ENCODE measurements at regions not wholly inside any gene's neighbourhood (a gene's known extent, or its start where the extent isn't known, plus 50 kb on each side); places are given as distances from the start of the nearest gene placed in this dataset.

GRCh38 chr9:32136700-32137339 lies 247.6 kb upstream of the ACO1 start (continued):
- TF ChIP-seq ZNF20 (CRISPR knock-in tag; IDR thresholded peaks at IDR 0.05) (no peak), RARG (CRISPR knock-in tag; IDR thresholded peaks at IDR 0.05; ENCODE audit: low read depth) (no peak), RBFOX2 (IDR thresholded peaks at IDR 0.05; ENCODE audit: low read depth, low read length) (no peak), ZNF7 (CRISPR knock-in tag; IDR thresholded peaks at IDR 0.05) (no peak), NR3C1 (CRISPR knock-in tag; IDR thresholded peaks at IDR 0.05) (no peak), SOX5 (CRISPR knock-in tag; IDR thresholded peaks at IDR 0.05; ENCODE audit: borderline replicate concordance) (peak; percentile 85), TRIM24 (CRISPR knock-in tag; IDR thresholded peaks at IDR 0.05) (0 out of 2 replicates have a peak, but pooled peaks have one; percentile 48), SIX1 (CRISPR knock-in tag; IDR thresholded peaks at IDR 0.05; ENCODE audit: borderline replicate concordance) (peak; percentile 83; the same call in 1 of the 2 replicates), HNRNPK (IDR thresholded peaks at IDR 0.05; ENCODE audit: low read depth, low read length, poor library complexity, severe bottlenecking) (no peak), ZNF232 (CRISPR knock-in tag; IDR thresholded peaks at IDR 0.05; ENCODE audit: borderline replicate concordance) (no peak), ZNF550 (CRISPR knock-in tag; IDR thresholded peaks at IDR 0.05; ENCODE audit: borderline replicate concordance) (no peak), ATF1 (CRISPR knock-in tag; IDR thresholded peaks at IDR 0.05) (peak; percentile 61), ZNF790 (CRISPR knock-in tag; IDR thresholded peaks at IDR 0.05; ENCODE audit: borderline replicate concordance) (no peak), ARID4A (CRISPR knock-in tag; IDR thresholded peaks at IDR 0.05; ENCODE audit: borderline replicate concordance) (no peak; the same call in 1 of the 2 replicates), ZBTB49 (CRISPR knock-in tag; IDR thresholded peaks at IDR 0.05; ENCODE audit: borderline replicate concordance) (no peak), DMAP1 (CRISPR knock-in tag; IDR thresholded peaks at IDR 0.05) (no peak), IKZF5 (CRISPR knock-in tag; IDR thresholded peaks at IDR 0.05) (peak; percentile 93), HNRNPLL (IDR thresholded peaks at IDR 0.05; ENCODE audit: low read depth, low read length, poor library complexity, severe bottlenecking) (no peak), RBM39 (IDR thresholded peaks at IDR 0.05; ENCODE audit: low read depth, low read length, poor library complexity, severe bottlenecking) (no peak), PLRG1 (conservative IDR thresholded peaks at IDR 0.05) (no peak), ZNF746 (CRISPR knock-in tag; IDR thresholded peaks at IDR 0.05) (0 out of 2 replicates have a peak, but pooled peaks have one; percentile 44)
- TF ChIP-seq, protein P1, sequence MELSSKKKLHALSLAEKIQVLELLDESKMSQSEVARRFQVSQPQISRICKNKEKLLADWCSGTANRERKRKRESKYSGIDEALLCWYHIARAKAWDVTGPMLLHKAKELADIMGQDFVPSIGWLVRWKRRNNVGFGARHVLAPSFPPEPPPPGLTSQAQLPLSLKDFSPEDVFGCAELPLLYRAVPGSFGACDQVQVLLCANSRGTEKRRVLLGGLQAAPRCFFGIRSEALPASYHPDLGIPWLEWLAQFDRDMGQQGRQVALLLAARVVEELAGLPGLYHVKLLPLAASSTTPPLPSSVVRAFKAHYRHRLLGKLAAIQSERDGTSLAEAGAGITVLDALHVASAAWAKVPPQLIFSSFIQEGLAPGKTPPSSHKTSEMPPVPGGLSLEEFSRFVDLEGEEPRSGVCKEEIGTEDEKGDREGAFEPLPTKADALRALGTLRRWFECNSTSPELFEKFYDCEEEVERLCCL (CRISPR knock-in tag; IDR thresholded peaks at IDR 0.05; ENCODE audit: borderline replicate concordance): no peak
